ENCODE measurements at regions not wholly inside any gene's neighbourhood (a gene's known extent, or its start where the extent isn't known, plus 50 kb on each side); places are given as distances from the start of the nearest gene placed in this dataset.

- H3K27me3 ChIP-seq (ENCODE audit: control insufficient read depth in 2 of 2, insufficient read depth in 2 of 2, low read length in 2 of 2), result no peaks in the 10 kb centered on the region
- H3K9me3 ChIP-seq (ENCODE audit: control insufficient read depth in 2 of 2, low read length in 2 of 2), result no peaks in the 10 kb centered on the region
- H3K27ac ChIP-seq (ENCODE audit: low read depth in 2 of 2, low read length in 2 of 2), result no peak overlapping the region
Observed at GRCh38 chr2:240364961-240365775, 70.3 kb upstream of the GPC1 start.

GRCh38 chr2:240365971-240366471 lies 69.4 kb upstream of the GPC1 start:
- H3K4me3 ChIP-seq (ENCODE audit: low read length in 2 of 2), result no peak overlapping the region
- no peak overlapping the region for H3K27ac ChIP-seq (ENCODE audit: low read depth in 2 of 2, low read length in 2 of 2)
- H3K27me3 ChIP-seq (ENCODE audit: control insufficient read depth in 2 of 2, insufficient read depth in 2 of 2, low read length in 2 of 2), result no peaks in the 10 kb centered on the region
- no peak overlapping the region for H3K9ac ChIP-seq (ENCODE audit: low read depth in 1 of 2, low read length in 2 of 2)
- no peaks in the 10 kb centered on the region for H3K4me1 ChIP-seq (ENCODE audit: control insufficient read depth in 2 of 2, insufficient read depth in 2 of 2, low read length in 2 of 2)
- H3K36me3 ChIP-seq (ENCODE audit: control insufficient read depth in 2 of 2, insufficient read depth in 2 of 2, low read length in 2 of 2), result no peaks in the 10 kb centered on the region
- H3K9me3 ChIP-seq (ENCODE audit: control insufficient read depth in 2 of 2, low read length in 2 of 2), result no peaks in the 10 kb centered on the region

More at GRCh38 chr2:240364961-240365775, 70.3 kb upstream of the GPC1 start:
- Histone ChIP-seq H3K36me3 (ENCODE audit: control insufficient read depth in 2 of 2, insufficient read depth in 2 of 2, low read length in 2 of 2) (no peaks in the 10 kb centered on the region), H3K9ac (ENCODE audit: low read depth in 1 of 2, low read length in 2 of 2) (no peak overlapping the region), H3K4me3 (ENCODE audit: low read length in 2 of 2) (no peak overlapping the region), H3K4me1 (ENCODE audit: control insufficient read depth in 2 of 2, insufficient read depth in 2 of 2, low read length in 2 of 2) (no peaks in the 10 kb centered on the region)

DNA sequence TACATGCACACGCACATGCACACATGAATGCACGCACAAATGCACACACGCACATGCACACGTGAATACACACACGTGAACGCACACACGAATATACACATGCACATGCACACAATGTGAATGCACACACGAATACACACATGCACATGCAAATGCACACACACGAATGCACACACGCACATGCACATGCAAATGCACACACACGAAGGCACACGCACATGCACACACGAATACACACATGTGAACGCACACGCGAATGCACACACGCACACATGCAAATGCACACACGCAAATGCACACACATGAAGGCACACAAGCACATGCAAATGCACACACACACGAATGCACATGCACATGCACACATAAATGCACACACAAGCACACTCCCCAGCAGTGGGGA lies 68.6 kb upstream of the GPC1 start:
- H3K4me3 ChIP-seq (ENCODE audit: low read length in 2 of 2), result no peak overlapping the region
- H3K27ac ChIP-seq (ENCODE audit: low read depth in 2 of 2, low read length in 2 of 2), result no peak overlapping the region
- no peaks in the 10 kb centered on the region for H3K4me1 ChIP-seq (ENCODE audit: control insufficient read depth in 2 of 2, insufficient read depth in 2 of 2, low read length in 2 of 2)
- H3K27me3 ChIP-seq (ENCODE audit: control insufficient read depth in 2 of 2, insufficient read depth in 2 of 2, low read length in 2 of 2), result no peaks in the 10 kb centered on the region
- H3K9me3 ChIP-seq (ENCODE audit: control insufficient read depth in 2 of 2, low read length in 2 of 2), result no peaks in the 10 kb centered on the region
- no peaks in the 10 kb centered on the region for H3K36me3 ChIP-seq (ENCODE audit: control insufficient read depth in 2 of 2, insufficient read depth in 2 of 2, low read length in 2 of 2)
- H3K9ac ChIP-seq (ENCODE audit: low read depth in 1 of 2, low read length in 2 of 2), result no peak overlapping the region

DNA sequence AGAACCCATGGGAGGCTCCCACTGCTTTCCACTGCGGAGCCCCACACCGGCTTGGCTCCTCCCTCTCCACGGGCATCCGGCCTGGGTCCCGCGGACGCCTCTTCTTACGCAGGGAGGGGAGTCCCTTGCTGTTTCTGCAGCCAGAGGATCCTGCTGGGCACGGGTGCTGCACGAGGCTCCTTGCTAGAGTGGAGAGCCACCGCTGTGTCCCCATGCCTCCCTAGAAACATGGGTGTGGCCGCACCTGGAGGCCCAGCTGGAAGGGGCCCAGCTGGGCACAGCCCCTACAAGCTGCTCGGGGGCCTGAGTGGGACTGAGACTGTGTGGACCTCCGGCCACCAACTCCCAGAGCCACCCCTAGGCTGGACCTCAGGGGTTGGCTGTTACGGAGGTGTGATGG lies 67.7 kb upstream of the GPC1 start:
- H3K4me1 ChIP-seq (ENCODE audit: control insufficient read depth in 2 of 2, insufficient read depth in 2 of 2, low read length in 2 of 2), result no peaks in the 10 kb centered on the region
- H3K4me3 ChIP-seq (ENCODE audit: low read length in 2 of 2), result no peak overlapping the region
- no peak overlapping the region for H3K9ac ChIP-seq (ENCODE audit: low read depth in 1 of 2, low read length in 2 of 2)
- H3K9me3 ChIP-seq (ENCODE audit: control insufficient read depth in 2 of 2, low read length in 2 of 2), result no peaks in the 10 kb centered on the region
- no peak overlapping the region for H3K27ac ChIP-seq (ENCODE audit: low read depth in 2 of 2, low read length in 2 of 2)
- H3K36me3 ChIP-seq (ENCODE audit: control insufficient read depth in 2 of 2, insufficient read depth in 2 of 2, low read length in 2 of 2), result no peaks in the 10 kb centered on the region
- H3K27me3 ChIP-seq (ENCODE audit: control insufficient read depth in 2 of 2, insufficient read depth in 2 of 2, low read length in 2 of 2), result no peaks in the 10 kb centered on the region

DNA sequence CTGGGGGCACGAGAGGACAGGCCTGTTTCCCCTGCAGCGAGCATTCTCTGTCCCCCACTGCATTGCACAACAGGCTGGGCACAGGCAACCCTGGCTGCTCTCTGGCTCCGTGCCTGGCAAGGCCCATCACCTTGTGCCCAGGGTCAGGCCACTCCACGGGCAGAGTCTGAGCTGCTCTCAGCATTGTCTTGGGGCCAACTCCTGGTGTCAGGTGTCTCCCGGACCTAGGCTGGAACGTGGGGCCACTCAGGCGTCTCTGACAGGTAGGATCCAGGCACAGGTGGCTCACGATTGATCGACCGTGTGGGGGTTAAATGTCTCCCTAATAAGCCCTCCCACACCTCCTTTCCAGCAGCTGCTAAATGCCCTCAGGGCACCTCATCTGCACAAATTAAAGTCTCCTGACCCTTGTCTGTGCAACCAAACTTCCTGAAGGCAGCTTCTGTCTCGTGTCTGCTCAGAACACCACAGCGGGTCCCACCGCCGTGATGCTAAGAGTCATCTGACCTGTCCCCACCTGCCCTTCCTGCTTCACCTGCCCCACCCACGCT lies 66.6 kb upstream of the GPC1 start:
- Histone ChIP-seq H3K9me3 (ENCODE audit: control insufficient read depth in 2 of 2, low read length in 2 of 2) (no peaks in the 10 kb centered on the region), H3K4me1 (ENCODE audit: control insufficient read depth in 2 of 2, insufficient read depth in 2 of 2, low read length in 2 of 2) (peaks cover 0 to under 1% of the 10 kb centered on the region in 2 donors), H3K4me3 (ENCODE audit: low read length in 2 of 2) (no peak overlapping the region), H3K9ac (ENCODE audit: low read depth in 1 of 2, low read length in 2 of 2) (no peak overlapping the region), H3K27ac (ENCODE audit: low read depth in 2 of 2, low read length in 2 of 2) (no peak overlapping the region), H3K27me3 (ENCODE audit: control insufficient read depth in 2 of 2, insufficient read depth in 2 of 2, low read length in 2 of 2) (no peaks in the 10 kb centered on the region), H3K36me3 (ENCODE audit: control insufficient read depth in 2 of 2, insufficient read depth in 2 of 2, low read length in 2 of 2) (no peaks in the 10 kb centered on the region)

- Histone ChIP-seq H3K27me3 (ENCODE audit: control insufficient read depth in 2 of 2, insufficient read depth in 2 of 2, low read length in 2 of 2) (no peaks in the 10 kb centered on the region), H3K27ac (ENCODE audit: low read depth in 2 of 2, low read length in 2 of 2) (no peak overlapping the region), H3K36me3 (ENCODE audit: control insufficient read depth in 2 of 2, insufficient read depth in 2 of 2, low read length in 2 of 2) (no peaks in the 10 kb centered on the region), H3K9me3 (ENCODE audit: control insufficient read depth in 2 of 2, low read length in 2 of 2) (no peaks in the 10 kb centered on the region), H3K9ac (ENCODE audit: low read depth in 1 of 2, low read length in 2 of 2) (no peak overlapping the region), H3K4me1 (ENCODE audit: control insufficient read depth in 2 of 2, insufficient read depth in 2 of 2, low read length in 2 of 2) (peaks cover 0 to 4% of the 10 kb centered on the region in 2 donors), H3K4me3 (ENCODE audit: low read length in 2 of 2) (no peak overlapping the region)
Observed at GRCh38 chr2:240369335-240369734, 66.1 kb upstream of the GPC1 start.

GRCh38 chr2:240369801-240370585 lies 65.5 kb upstream of the GPC1 start:
- no peak overlapping the region for H3K9ac ChIP-seq (ENCODE audit: low read depth in 1 of 2, low read length in 2 of 2)
- H3K9me3 ChIP-seq (ENCODE audit: control insufficient read depth in 2 of 2, low read length in 2 of 2), result no peaks in the 10 kb centered on the region
- no peak overlapping the region for H3K27ac ChIP-seq (ENCODE audit: low read depth in 2 of 2, low read length in 2 of 2)
- peaks cover 0 to 4% of the 10 kb centered on the region in 2 donors for H3K4me1 ChIP-seq (ENCODE audit: control insufficient read depth in 2 of 2, insufficient read depth in 2 of 2, low read length in 2 of 2)
- no peaks in the 10 kb centered on the region for H3K27me3 ChIP-seq (ENCODE audit: control insufficient read depth in 2 of 2, insufficient read depth in 2 of 2, low read length in 2 of 2)
- H3K36me3 ChIP-seq (ENCODE audit: control insufficient read depth in 2 of 2, insufficient read depth in 2 of 2, low read length in 2 of 2), result no peaks in the 10 kb centered on the region
- H3K4me3 ChIP-seq (ENCODE audit: low read length in 2 of 2), result no peak overlapping the region

- Histone ChIP-seq H3K36me3 (ENCODE audit: control insufficient read depth in 2 of 2, insufficient read depth in 2 of 2, low read length in 2 of 2) (no peaks in the 10 kb centered on the region), H3K9ac (ENCODE audit: low read depth in 1 of 2, low read length in 2 of 2) (no peak overlapping the region), H3K27ac (ENCODE audit: low read depth in 2 of 2, low read length in 2 of 2) (no peak overlapping the region), H3K9me3 (ENCODE audit: control insufficient read depth in 2 of 2, low read length in 2 of 2) (no peaks in the 10 kb centered on the region), H3K27me3 (ENCODE audit: control insufficient read depth in 2 of 2, insufficient read depth in 2 of 2, low read length in 2 of 2) (no peaks in the 10 kb centered on the region), H3K4me3 (ENCODE audit: low read length in 2 of 2) (no peak overlapping the region), H3K4me1 (ENCODE audit: control insufficient read depth in 2 of 2, insufficient read depth in 2 of 2, low read length in 2 of 2) (peaks cover 0 to 4% of the 10 kb centered on the region in 2 donors)
Observed at GRCh38 chr2:240371129-240372000, 64.1 kb upstream of the GPC1 start.

DNA sequence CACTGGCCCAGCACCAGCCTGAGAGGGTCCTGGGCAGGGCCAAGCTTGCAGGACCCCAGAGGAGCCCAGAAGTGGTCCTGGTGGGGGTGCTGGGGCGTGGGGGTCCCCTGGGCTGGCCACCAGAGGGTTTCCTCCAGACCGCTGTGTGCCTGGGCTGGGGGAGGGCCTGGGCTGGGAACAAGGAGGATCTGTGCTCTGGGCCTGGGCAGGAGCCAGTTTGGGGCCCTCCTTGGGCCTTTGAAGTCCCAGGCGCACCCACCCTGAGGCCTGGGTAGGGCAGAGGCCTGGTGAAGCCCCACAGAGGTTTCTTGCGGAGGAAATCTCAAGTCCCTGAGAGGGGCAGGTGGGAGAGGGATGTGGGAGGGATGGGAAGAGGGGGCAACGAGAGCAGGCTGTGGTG lies 63.4 kb upstream of the GPC1 start:
- Histone ChIP-seq H3K27me3 (ENCODE audit: control insufficient read depth in 2 of 2, insufficient read depth in 2 of 2, low read length in 2 of 2) (no peaks in the 10 kb centered on the region), H3K27ac (ENCODE audit: low read depth in 2 of 2, low read length in 2 of 2) (no peak overlapping the region), H3K36me3 (ENCODE audit: control insufficient read depth in 2 of 2, insufficient read depth in 2 of 2, low read length in 2 of 2) (no peaks in the 10 kb centered on the region), H3K9me3 (ENCODE audit: control insufficient read depth in 2 of 2, low read length in 2 of 2) (no peaks in the 10 kb centered on the region), H3K4me3 (ENCODE audit: low read length in 2 of 2) (no peak overlapping the region), H3K4me1 (ENCODE audit: control insufficient read depth in 2 of 2, insufficient read depth in 2 of 2, low read length in 2 of 2) (peaks cover 0 to 4% of the 10 kb centered on the region in 2 donors), H3K9ac (ENCODE audit: low read depth in 1 of 2, low read length in 2 of 2) (no peak overlapping the region)

Measured in mucosa of rectum (tissue), 2 donors.